Activated naive CD8-positive, alpha-beta T cell treated with anti-CD3 and anti-CD28 coated beads for 36 hours (primary cell): ENCODE measurements at regions not wholly inside any gene's neighbourhood (a gene's known extent, or its start where the extent isn't known, plus 50 kb on each side); places are given as distances from the start of the nearest gene placed in this dataset.

Experiments
- DNase-seq: peaks from one replicate; pipeline ENCODE4 v3.0.0; 2021
- H3K27ac Mint-ChIP-seq: one replicate; pipeline ENCODE4 v1.8.0; 2022; ENCODE audit warnings: mild to moderate bottlenecking, moderate library complexity, mixed read lengths
- H3K27me3 Mint-ChIP-seq: one replicate; pipeline ENCODE4 v1.8.0; 2022; ENCODE audit warnings: mild to moderate bottlenecking, mixed read lengths
- H3K36me3 Mint-ChIP-seq: one replicate; pipeline ENCODE4 v1.8.0; 2021; ENCODE audit warnings: mild to moderate bottlenecking, mixed read lengths
- H3K4me1 Mint-ChIP-seq: one replicate; pipeline ENCODE4 v1.8.0; 2021; ENCODE audit warnings: mixed read lengths
- H3K4me3 Mint-ChIP-seq: one replicate; pipeline ENCODE4 v1.8.0; 2022; ENCODE audit warnings: mild to moderate bottlenecking, moderate library complexity, mixed read lengths
- H3K9me3 Mint-ChIP-seq: one replicate; pipeline ENCODE4 v1.8.0; 2022; ENCODE audit warnings: mixed read lengths

- DNase-seq: no peak
- H3K4me3 Mint-ChIP-seq: no peak overlapping the region
- no peak overlapping the region for H3K27ac Mint-ChIP-seq
- peaks cover 6% of the 10 kb centered on the region for H3K9me3 Mint-ChIP-seq
- no peaks in the 10 kb centered on the region for H3K27me3 Mint-ChIP-seq
- H3K36me3 Mint-ChIP-seq: no peaks in the 10 kb centered on the region
- no peaks in the 10 kb centered on the region for H3K4me1 Mint-ChIP-seq
Measured at GRCh38 chr20:11591965-11592364, 325.7 kb upstream of the BTBD3 start.

- Mint-ChIP-seq H3K27ac (no peak overlapping the region), H3K36me3 (no peaks in the 10 kb centered on the region), H3K4me3 (no peak overlapping the region), H3K4me1 (no peaks in the 10 kb centered on the region), H3K27me3 (no peaks in the 10 kb centered on the region), H3K9me3 (peaks cover 5% of the 10 kb centered on the region)
- no peak for DNase-seq
Measured at GRCh38 chr20:11604339-11604738, 313.4 kb upstream of the BTBD3 start.

GRCh38 chr20:11607047-11607446 is 310.6 kb upstream of the BTBD3 start:
- no peaks in the 10 kb centered on the region for H3K4me1 Mint-ChIP-seq
- peaks cover 3% of the 10 kb centered on the region for H3K27me3 Mint-ChIP-seq
- no peaks in the 10 kb centered on the region for H3K36me3 Mint-ChIP-seq
- no peak for DNase-seq
- H3K9me3 Mint-ChIP-seq: peaks cover 3% of the 10 kb centered on the region
- H3K4me3 Mint-ChIP-seq: no peak overlapping the region
- H3K27ac Mint-ChIP-seq: no peak overlapping the region

- Mint-ChIP-seq H3K27ac (no peak overlapping the region), H3K27me3 (peaks cover 3% of the 10 kb centered on the region), H3K4me3 (no peak overlapping the region), H3K4me1 (no peaks in the 10 kb centered on the region), H3K9me3 (peaks cover 3% of the 10 kb centered on the region), H3K36me3 (no peaks in the 10 kb centered on the region)
- no peak for DNase-seq
Measured at GRCh38 chr20:11608736-11609135, 309.0 kb upstream of the BTBD3 start.

- Mint-ChIP-seq H3K4me1 (no peaks in the 10 kb centered on the region), H3K9me3 (peaks cover 3% of the 10 kb centered on the region), H3K36me3 (no peaks in the 10 kb centered on the region), H3K27me3 (no peaks in the 10 kb centered on the region), H3K27ac (no peak overlapping the region), H3K4me3 (no peak overlapping the region)
- DNase-seq: no peak
Measured at GRCh38 chr20:11624704-11625103, 293.0 kb upstream of the BTBD3 start.

GRCh38 chr20:11626551-11626950 is 291.1 kb upstream of the BTBD3 start:
- no peak overlapping the region for H3K27ac Mint-ChIP-seq
- no peak overlapping the region for H3K4me3 Mint-ChIP-seq
- no peak for DNase-seq
- H3K4me1 Mint-ChIP-seq: no peaks in the 10 kb centered on the region
- peaks cover 3% of the 10 kb centered on the region for H3K9me3 Mint-ChIP-seq
- H3K27me3 Mint-ChIP-seq: no peaks in the 10 kb centered on the region
- H3K36me3 Mint-ChIP-seq: no peaks in the 10 kb centered on the region

- Mint-ChIP-seq H3K36me3 (no peaks in the 10 kb centered on the region), H3K27me3 (no peaks in the 10 kb centered on the region), H3K4me3 (no peak overlapping the region), H3K9me3 (no peaks in the 10 kb centered on the region), H3K4me1 (no peaks in the 10 kb centered on the region), H3K27ac (no peak overlapping the region)
- no peak for DNase-seq
Measured at GRCh38 chr20:11642866-11643265, 274.8 kb upstream of the BTBD3 start.

GRCh38 chr20:11646359-11646758 is 271.3 kb upstream of the BTBD3 start:
- H3K4me1 Mint-ChIP-seq: no peaks in the 10 kb centered on the region
- no peaks in the 10 kb centered on the region for H3K36me3 Mint-ChIP-seq
- H3K9me3 Mint-ChIP-seq: peaks cover under 1% of the 10 kb centered on the region
- DNase-seq: no peak
- no peak overlapping the region for H3K27ac Mint-ChIP-seq
- no peaks in the 10 kb centered on the region for H3K27me3 Mint-ChIP-seq
- H3K4me3 Mint-ChIP-seq: no peak overlapping the region

- DNase-seq: no peak
- H3K36me3 Mint-ChIP-seq: no peaks in the 10 kb centered on the region
- H3K9me3 Mint-ChIP-seq: peaks cover 1% of the 10 kb centered on the region
- H3K27ac Mint-ChIP-seq: no peak overlapping the region
- H3K4me1 Mint-ChIP-seq: no peaks in the 10 kb centered on the region
- H3K27me3 Mint-ChIP-seq: no peaks in the 10 kb centered on the region
- H3K4me3 Mint-ChIP-seq: no peak overlapping the region
Measured at GRCh38 chr20:11650566-11650965, 267.1 kb upstream of the BTBD3 start.

GRCh38 chr20:11651138-11651537 is 266.6 kb upstream of the BTBD3 start:
- Mint-ChIP-seq H3K4me3 (no peak overlapping the region), H3K27ac (no peak overlapping the region), H3K27me3 (no peaks in the 10 kb centered on the region), H3K36me3 (no peaks in the 10 kb centered on the region), H3K9me3 (peaks cover 1% of the 10 kb centered on the region), H3K4me1 (no peaks in the 10 kb centered on the region)
- no peak for DNase-seq

GRCh38 chr20:11651647-11652046 is 266.0 kb upstream of the BTBD3 start:
- no peak for DNase-seq
- Mint-ChIP-seq H3K9me3 (peaks cover 1% of the 10 kb centered on the region), H3K4me3 (no peak overlapping the region), H3K27ac (no peak overlapping the region), H3K27me3 (no peaks in the 10 kb centered on the region), H3K36me3 (no peaks in the 10 kb centered on the region), H3K4me1 (no peaks in the 10 kb centered on the region)

GRCh38 chr20:11652128-11652527 is 265.6 kb upstream of the BTBD3 start:
- DNase-seq: no peak
- Mint-ChIP-seq H3K36me3 (no peaks in the 10 kb centered on the region), H3K9me3 (peaks cover 1% of the 10 kb centered on the region), H3K27me3 (no peaks in the 10 kb centered on the region), H3K27ac (no peak overlapping the region), H3K4me3 (no peak overlapping the region), H3K4me1 (no peaks in the 10 kb centered on the region)

GRCh38 chr20:11654766-11655165 is 262.9 kb upstream of the BTBD3 start:
- H3K27me3 Mint-ChIP-seq: no peaks in the 10 kb centered on the region
- no peak for DNase-seq
- no peaks in the 10 kb centered on the region for H3K36me3 Mint-ChIP-seq
- H3K27ac Mint-ChIP-seq: no peak overlapping the region
- no peak overlapping the region for H3K4me3 Mint-ChIP-seq
- no peaks in the 10 kb centered on the region for H3K4me1 Mint-ChIP-seq
- peaks cover 1% of the 10 kb centered on the region for H3K9me3 Mint-ChIP-seq

GRCh38 chr20:11660673-11661072 is 257.0 kb upstream of the BTBD3 start:
- H3K4me3 Mint-ChIP-seq: no peak overlapping the region
- H3K4me1 Mint-ChIP-seq: no peaks in the 10 kb centered on the region
- no peak for DNase-seq
- H3K36me3 Mint-ChIP-seq: no peaks in the 10 kb centered on the region
- no peaks in the 10 kb centered on the region for H3K9me3 Mint-ChIP-seq
- no peaks in the 10 kb centered on the region for H3K27me3 Mint-ChIP-seq
- H3K27ac Mint-ChIP-seq: no peak overlapping the region

GRCh38 chr20:11671015-11671511 is 246.6 kb upstream of the BTBD3 start:
- Mint-ChIP-seq H3K9me3 (no peaks in the 10 kb centered on the region), H3K27me3 (no peaks in the 10 kb centered on the region), H3K4me3 (no peak overlapping the region), H3K27ac (no peak overlapping the region), H3K36me3 (no peaks in the 10 kb centered on the region), H3K4me1 (no peaks in the 10 kb centered on the region)
- no peak for DNase-seq

- Mint-ChIP-seq H3K4me3 (no peak overlapping the region), H3K27ac (no peak overlapping the region), H3K27me3 (no peaks in the 10 kb centered on the region), H3K9me3 (no peaks in the 10 kb centered on the region), H3K36me3 (no peaks in the 10 kb centered on the region), H3K4me1 (no peaks in the 10 kb centered on the region)
- no peak for DNase-seq
Measured at GRCh38 chr20:11672959-11673358, 244.7 kb upstream of the BTBD3 start.
